ENCODE measurements at regions not wholly inside any gene's neighbourhood (a gene's known extent, or its start where the extent isn't known, plus 50 kb on each side); places are given as distances from the start of the nearest gene placed in this dataset.

DNA sequence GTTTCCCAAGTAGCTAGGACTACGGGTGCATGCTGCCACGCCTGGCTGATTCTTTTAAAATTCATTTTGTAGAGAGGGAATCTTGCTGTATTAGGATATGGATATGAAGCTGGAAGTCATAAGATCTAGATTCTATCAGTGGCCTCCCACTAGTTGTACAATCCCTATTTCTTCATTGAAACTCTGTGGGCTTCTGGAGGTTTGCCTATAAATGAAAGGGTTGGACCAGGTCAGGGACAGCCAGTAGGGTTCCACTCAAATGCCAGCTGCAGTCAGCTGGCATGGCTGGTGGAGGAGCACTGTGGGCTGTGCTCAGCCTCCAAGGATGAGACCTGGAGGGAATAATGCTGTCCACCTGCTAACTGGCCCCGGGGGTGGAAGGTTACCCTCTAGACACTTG is 110.2 kb upstream of the GJB6 start:
- TF ChIP-seq, protein P1, sequence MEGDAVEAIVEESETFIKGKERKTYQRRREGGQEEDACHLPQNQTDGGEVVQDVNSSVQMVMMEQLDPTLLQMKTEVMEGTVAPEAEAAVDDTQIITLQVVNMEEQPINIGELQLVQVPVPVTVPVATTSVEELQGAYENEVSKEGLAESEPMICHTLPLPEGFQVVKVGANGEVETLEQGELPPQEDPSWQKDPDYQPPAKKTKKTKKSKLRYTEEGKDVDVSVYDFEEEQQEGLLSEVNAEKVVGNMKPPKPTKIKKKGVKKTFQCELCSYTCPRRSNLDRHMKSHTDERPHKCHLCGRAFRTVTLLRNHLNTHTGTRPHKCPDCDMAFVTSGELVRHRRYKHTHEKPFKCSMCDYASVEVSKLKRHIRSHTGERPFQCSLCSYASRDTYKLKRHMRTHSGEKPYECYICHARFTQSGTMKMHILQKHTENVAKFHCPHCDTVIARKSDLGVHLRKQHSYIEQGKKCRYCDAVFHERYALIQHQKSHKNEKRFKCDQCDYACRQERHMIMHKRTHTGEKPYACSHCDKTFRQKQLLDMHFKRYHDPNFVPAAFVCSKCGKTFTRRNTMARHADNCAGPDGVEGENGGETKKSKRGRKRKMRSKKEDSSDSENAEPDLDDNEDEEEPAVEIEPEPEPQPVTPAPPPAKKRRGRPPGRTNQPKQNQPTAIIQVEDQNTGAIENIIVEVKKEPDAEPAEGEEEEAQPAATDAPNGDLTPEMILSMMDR (conservative IDR thresholded peaks at IDR 0.05; ENCODE audit: low read length), result no peak
- TF ChIP-seq EZH2phosphoT487 (IDR thresholded peaks at IDR 0.05; ENCODE audit: borderline replicate concordance), result no peak
